ENCODE measurements at regions not wholly inside any gene's neighbourhood (a gene's known extent, or its start where the extent isn't known, plus 50 kb on each side); places are given as distances from the start of the nearest gene placed in this dataset.
A peak's percentile ranks its signal among the peaks of the same experiment; 100 is the strongest.
"Not testable (repeated sequence)": the region's sequence is repeated elsewhere in the genome, so short reads cannot be mapped to it uniquely, and the experiment has no call there.

- no peak for DNase-seq (ENCODE audit: low read depth)
Measured at GRCh38 chr2:23019476-23019875, 365.5 kb upstream of the KLHL29 start.

- DNase-seq (ENCODE audit: low read depth): no peak
Measured at GRCh38 chr2:23020659-23021058, 364.3 kb upstream of the KLHL29 start.

GRCh38 chr2:23021311-23022120 is 363.5 kb upstream of the KLHL29 start:
- DNase-seq (ENCODE audit: low read depth): no peak

GRCh38 chr2:23023722-23024121 is 361.3 kb upstream of the KLHL29 start:
- DNase-seq (ENCODE audit: low read depth): no peak

- no peak for DNase-seq (ENCODE audit: low read depth)
Measured at GRCh38 chr2:23026671-23027070, 358.3 kb upstream of the KLHL29 start.

GRCh38 chr2:23027396-23027795 is 357.6 kb upstream of the KLHL29 start:
- no peak for DNase-seq (ENCODE audit: low read depth)

- no peak for DNase-seq (ENCODE audit: low read depth)
Measured at GRCh38 chr2:23028106-23028505, 356.9 kb upstream of the KLHL29 start.

GRCh38 chr2:23029111-23029510 is 355.9 kb upstream of the KLHL29 start:
- DNase-seq (ENCODE audit: low read depth): no peak

- no peak for DNase-seq (ENCODE audit: low read depth)
Measured at GRCh38 chr2:23029951-23030350, 355.0 kb upstream of the KLHL29 start.

GRCh38 chr2:23034996-23035395 is 350.0 kb upstream of the KLHL29 start:
- no peak for DNase-seq (ENCODE audit: low read depth)

GRCh38 chr2:23036629-23037028 is 348.4 kb upstream of the KLHL29 start:
- peak; percentile 80 for DNase-seq (ENCODE audit: low read depth)

- no peak for DNase-seq (ENCODE audit: low read depth)
Measured at GRCh38 chr2:23037596-23037995, 347.4 kb upstream of the KLHL29 start.

GRCh38 chr2:23041443-23041842 is 343.5 kb upstream of the KLHL29 start:
- DNase-seq (ENCODE audit: low read depth): no peak

GRCh38 chr2:23042216-23042906 is 342.6 kb upstream of the KLHL29 start:
- peak; percentile 87 for DNase-seq (ENCODE audit: low read depth)

- DNase-seq (ENCODE audit: low read depth): no peak
Measured at GRCh38 chr2:23050388-23050787, 334.6 kb upstream of the KLHL29 start.

GRCh38 chr2:23053601-23054000 is 331.4 kb upstream of the KLHL29 start:
- DNase-seq (ENCODE audit: low read depth): no peak

GRCh38 chr2:23055251-23055650 is 329.7 kb upstream of the KLHL29 start:
- DNase-seq (ENCODE audit: low read depth): no peak

- DNase-seq (ENCODE audit: low read depth): not testable (repeated sequence)
Measured at GRCh38 chr2:23056846-23057245, 328.1 kb upstream of the KLHL29 start.

- no peak for DNase-seq (ENCODE audit: low read depth)
Measured at GRCh38 chr2:23058435-23058834, 326.5 kb upstream of the KLHL29 start.

- DNase-seq (ENCODE audit: low read depth): no peak
Measured at GRCh38 chr2:23065210-23065609, 319.8 kb upstream of the KLHL29 start.

GRCh38 chr2:23065936-23066335 is 319.0 kb upstream of the KLHL29 start:
- DNase-seq (ENCODE audit: low read depth): no peak

- no peak for DNase-seq (ENCODE audit: low read depth)
Measured at GRCh38 chr2:23066686-23067085, 318.3 kb upstream of the KLHL29 start.

- DNase-seq (ENCODE audit: low read depth): no peak
Measured at GRCh38 chr2:23069156-23069555, 315.8 kb upstream of the KLHL29 start.
